ENCODE measurements at regions not wholly inside any gene's neighbourhood (a gene's known extent, or its start where the extent isn't known, plus 50 kb on each side); places are given as distances from the start of the nearest gene placed in this dataset.

- no peak for DNase-seq (ENCODE audit: low spot score)
- in situ Hi-C loops (cut with MboI; ENCODE audit: low sequenced_read_pairs, unreplicated experiment): no loop called here
- TF ChIP-seq CTCF (IDR thresholded peaks at IDR 0.05; ENCODE audit: borderline replicate concordance, control extremely low read depth, extremely low read depth, insufficient read depth, missing control alignments): no peak
Observed at GRCh38 chr5:171689853-171690417, 95.7 kb upstream of the SMIM23 start.

GRCh38 chr5:171692107-171692506 lies 93.5 kb upstream of the SMIM23 start:
- no peak for TF ChIP-seq CTCF (IDR thresholded peaks at IDR 0.05; ENCODE audit: borderline replicate concordance, control extremely low read depth, extremely low read depth, insufficient read depth, missing control alignments)
- DNase-seq (ENCODE audit: low spot score): no peak
- in situ Hi-C loops (cut with MboI; ENCODE audit: low sequenced_read_pairs, unreplicated experiment): no loop called here

- TF ChIP-seq CTCF (IDR thresholded peaks at IDR 0.05; ENCODE audit: borderline replicate concordance, control extremely low read depth, extremely low read depth, insufficient read depth, missing control alignments): no peak
- no peak for DNase-seq (ENCODE audit: low spot score)
- in situ Hi-C loops (cut with MboI; ENCODE audit: low sequenced_read_pairs, unreplicated experiment): no loop called here
Observed at GRCh38 chr5:171692936-171693335, 92.7 kb upstream of the SMIM23 start.

GRCh38 chr5:171693412-171693811 lies 92.2 kb upstream of the SMIM23 start:
- no peak for DNase-seq (ENCODE audit: low spot score)
- TF ChIP-seq CTCF (IDR thresholded peaks at IDR 0.05; ENCODE audit: borderline replicate concordance, control extremely low read depth, extremely low read depth, insufficient read depth, missing control alignments): no peak
- in situ Hi-C loops (cut with MboI; ENCODE audit: low sequenced_read_pairs, unreplicated experiment): no loop called here

GRCh38 chr5:171695804-171696203 lies 89.8 kb upstream of the SMIM23 start:
- in situ Hi-C loops (cut with MboI; ENCODE audit: low sequenced_read_pairs, unreplicated experiment): no loop called here
- no peak for DNase-seq (ENCODE audit: low spot score)
- TF ChIP-seq CTCF (IDR thresholded peaks at IDR 0.05; ENCODE audit: borderline replicate concordance, control extremely low read depth, extremely low read depth, insufficient read depth, missing control alignments): no peak

GRCh38 chr5:171697221-171698102 lies 88.2 kb upstream of the SMIM23 start:
- no peak for DNase-seq (ENCODE audit: low spot score)
- in situ Hi-C loops (cut with MboI; ENCODE audit: low sequenced_read_pairs, unreplicated experiment): no loop called here
- TF ChIP-seq CTCF (IDR thresholded peaks at IDR 0.05; ENCODE audit: borderline replicate concordance, control extremely low read depth, extremely low read depth, insufficient read depth, missing control alignments): no peak

Data from GM13976 (cell line).